Aorta (tissue), 5 donors: ENCODE measurements at regions not wholly inside any gene's neighbourhood (a gene's known extent, or its start where the extent isn't known, plus 50 kb on each side); places are given as distances from the start of the nearest gene placed in this dataset.

Source experiments
- ATAC-seq: fragments of 200-7000 bp; cut with Tn5 transposase; one replicate; pipeline ENCODE4 v1.9.1; 2022; ENCODE audit warnings: moderate library complexity; ENCODE audit not compliant: low FRiP score
- DNase-seq, 2 donors: peaks; one replicate each; pipeline ENCODE4 v3.0.0-alpha.2; 2020
- H3K27ac ChIP-seq, 2 donors: one replicate each; pipeline ENCODE4 v1.5.1; 2013; ENCODE audit warnings: low read length in 2 of 2, mild to moderate bottlenecking in 2 of 2, moderate library complexity in 2 of 2, control low read depth in 1 of 2, inconsistent platforms in 1 of 2, low read depth in 1 of 2
- H3K27me3 ChIP-seq, 2 donors: one replicate each; pipeline ENCODE4 v1.6.1; 2013; ENCODE audit warnings: control low read depth in 1 of 2, low read length in 1 of 2, mild to moderate bottlenecking in 1 of 2, moderate library complexity in 1 of 2; ENCODE audit not compliant: insufficient read depth in 2 of 2, control insufficient read depth in 1 of 2
- H3K36me3 ChIP-seq, 2 donors: one replicate each; pipeline ENCODE4 v1.6.1; 2013; ENCODE audit warnings: control low read depth in 1 of 2, low read length in 1 of 2, mild to moderate bottlenecking in 1 of 2; ENCODE audit not compliant: insufficient read depth in 2 of 2, control insufficient read depth in 1 of 2
- H3K4me1 ChIP-seq, 2 donors: one replicate each; pipeline ENCODE4 v1.6.1; 2013; ENCODE audit warnings: low read length in 2 of 2, control low read depth in 1 of 2, mild to moderate bottlenecking in 1 of 2, moderate library complexity in 1 of 2; ENCODE audit not compliant: insufficient read depth in 2 of 2, control insufficient read depth in 1 of 2
- H3K4me3 ChIP-seq, 2 donors: one replicate each; pipeline ENCODE4 v1.5.1; 2013; ENCODE audit warnings: low read length in 2 of 2, control low read depth in 1 of 2, mild to moderate bottlenecking in 1 of 2
- H3K9me3 ChIP-seq: one replicate; pipeline ENCODE4 v1.6.1; 2013; ENCODE audit warnings: mild to moderate bottlenecking, low read length; ENCODE audit not compliant: control insufficient read depth
- WGBS, 2 donors: extraction: QIAGEN DNeasy Blood & Tissue Kit; methylation state at CpG; one replicate each; pipeline ENCODE4 v1.1.7; 2013; 5-methylcytosine and 5-hydroxymethylcytosine counted together
- intact Hi-C, 2 donors: fragments of 100-400 bp; cut with DNase I; formaldehyde crosslinking; loops; one replicate each; pipeline versions ENCODE4 v1.14.2 to v1.15.0; 2022
- donor health status: healthy with polysubstance abuse.
- donor health status: Bipolar disorder and iron deficiency.
- donor health status: DM: no; HTN: no; CAD: no.
- donor health status: DM: no; HTN: no; CAD: no.
- donor health status: DM: yes; HTN: yes; CAD: no.

- H3K4me1 ChIP-seq = no peaks in the 10 kb centered on the region
- ATAC-seq (no peak), DNase-seq (no peak)
- H3K36me3 ChIP-seq = no peaks in the 10 kb centered on the region
- H3K4me3 ChIP-seq = no peak overlapping the region
- H3K27ac ChIP-seq = no peak overlapping the region
- WGBS, 2 donors = 59 to 75% methylated on average over 5 of the region's 5 CpGs
- intact Hi-C loops = no loop called here
- H3K9me3 ChIP-seq = no peaks in the 10 kb centered on the region
- H3K27me3 ChIP-seq = no peaks in the 10 kb centered on the region
These were observed 445.4 kb downstream of the BCOR start for GRCh38 chrX:39652336-39652735.

GRCh38 chrX:39653691-39654090 lies 444.1 kb downstream of the BCOR start:
- no peak overlapping the region for H3K4me3 ChIP-seq
- intact Hi-C loops = no loop called here
- DNase-seq = no peak
- no peaks in the 10 kb centered on the region for H3K27me3 ChIP-seq
- ATAC-seq = no peak
- 16 to 29% methylated on average over 10 of the region's 10 CpGs for WGBS, 2 donors
- H3K36me3 ChIP-seq = no peaks in the 10 kb centered on the region
- no peaks in the 10 kb centered on the region for H3K9me3 ChIP-seq
- no peak overlapping the region for H3K27ac ChIP-seq
- no peaks in the 10 kb centered on the region for H3K4me1 ChIP-seq

- Histone ChIP-seq H3K4me3 (no peak overlapping the region), H3K27ac (no peak overlapping the region), H3K9me3 (no peaks in the 10 kb centered on the region), H3K4me1 (no peaks in the 10 kb centered on the region), H3K27me3 (no peaks in the 10 kb centered on the region), H3K36me3 (no peaks in the 10 kb centered on the region)
- WGBS, 2 donors = 64 to 95% methylated on average over 16 of the region's 16 CpGs
- no peak for ATAC-seq
- intact Hi-C loops = no loop called here
- no peak for DNase-seq
These were observed 443.4 kb downstream of the BCOR start for GRCh38 chrX:39654183-39654925.

GRCh38 chrX:39654952-39655351 lies 442.8 kb downstream of the BCOR start:
- Histone ChIP-seq H3K4me1 (no peaks in the 10 kb centered on the region), H3K36me3 (no peaks in the 10 kb centered on the region), H3K4me3 (no peak overlapping the region), H3K27ac (no peak overlapping the region), H3K9me3 (no peaks in the 10 kb centered on the region), H3K27me3 (no peaks in the 10 kb centered on the region)
- 77 to 92% methylated on average over 3 of the region's 3 CpGs for WGBS, 2 donors
- intact Hi-C loops = no loop called here
- ATAC-seq (no peak), DNase-seq (no peak)

GRCh38 chrX:39661116-39661907 lies 436.4 kb downstream of the BCOR start:
- intact Hi-C loops = no loop called here
- H3K36me3 ChIP-seq = no peaks in the 10 kb centered on the region
- H3K27ac ChIP-seq = no peak overlapping the region
- no peaks in the 10 kb centered on the region for H3K27me3 ChIP-seq
- no peak overlapping the region for H3K4me3 ChIP-seq
- ATAC-seq (no peak), DNase-seq (no peak)
- WGBS, 2 donors = 58 to 78% methylated on average over 6 of the region's 6 CpGs
- no peaks in the 10 kb centered on the region for H3K4me1 ChIP-seq
- H3K9me3 ChIP-seq = no peaks in the 10 kb centered on the region

- no peak for DNase-seq
- Histone ChIP-seq H3K27ac (no peak overlapping the region), H3K9me3 (no peaks in the 10 kb centered on the region), H3K4me1 (no peaks in the 10 kb centered on the region), H3K27me3 (no peaks in the 10 kb centered on the region), H3K4me3 (no peak overlapping the region), H3K36me3 (no peaks in the 10 kb centered on the region)
- intact Hi-C loops = no loop called here
- 82 to 83% methylated on average over 3 of the region's 3 CpGs for WGBS, 2 donors
- no peak for ATAC-seq
These were observed 431.8 kb downstream of the BCOR start for GRCh38 chrX:39665830-39666518.

- no peak for ATAC-seq
These were observed 430.6 kb downstream of the BCOR start for GRCh38 chrX:39667191-39667590.

GRCh38 chrX:39667736-39668482 lies 429.8 kb downstream of the BCOR start:
- H3K27me3 ChIP-seq = no peaks in the 10 kb centered on the region
- DNase-seq (no peak), ATAC-seq (no peak)
- H3K4me1 ChIP-seq = no peaks in the 10 kb centered on the region
- H3K27ac ChIP-seq = no peak overlapping the region
- no peaks in the 10 kb centered on the region for H3K9me3 ChIP-seq
- no peak overlapping the region for H3K4me3 ChIP-seq
- WGBS, 2 donors = 74 to 90% methylated on average over 9 of the region's 9 CpGs
- H3K36me3 ChIP-seq = no peaks in the 10 kb centered on the region
- intact Hi-C loops = no loop called here

More at GRCh38 chrX:39667191-39667590, 430.6 kb downstream of the BCOR start:
- no peak overlapping the region for H3K4me3 ChIP-seq
- H3K27ac ChIP-seq = no peak overlapping the region
- no peak for DNase-seq
- H3K36me3 ChIP-seq = no peaks in the 10 kb centered on the region
- WGBS, 2 donors = 66 to 69% methylated on average over 2 of the region's 2 CpGs
- intact Hi-C loops = no loop called here
- no peaks in the 10 kb centered on the region for H3K27me3 ChIP-seq
- no peaks in the 10 kb centered on the region for H3K4me1 ChIP-seq
- H3K9me3 ChIP-seq = no peaks in the 10 kb centered on the region
